GM11168 (cell line): ENCODE measurements at regions not wholly inside any gene's neighbourhood (a gene's known extent, or its start where the extent isn't known, plus 50 kb on each side); places are given as distances from the start of the nearest gene placed in this dataset.
"Not testable (repeated sequence)": the region's sequence is repeated elsewhere in the genome, so short reads cannot be mapped to it uniquely, and the experiment has no call there.

Experiments
- in situ Hi-C: fragments of 300-500 bp; cut with MboI; formaldehyde crosslinking; loops from one replicate; pipeline ENCODE4 v1.12.0; 2022; ENCODE audit warnings: low sequenced_read_pairs; ENCODE audit not compliant: unreplicated experiment

DNA sequence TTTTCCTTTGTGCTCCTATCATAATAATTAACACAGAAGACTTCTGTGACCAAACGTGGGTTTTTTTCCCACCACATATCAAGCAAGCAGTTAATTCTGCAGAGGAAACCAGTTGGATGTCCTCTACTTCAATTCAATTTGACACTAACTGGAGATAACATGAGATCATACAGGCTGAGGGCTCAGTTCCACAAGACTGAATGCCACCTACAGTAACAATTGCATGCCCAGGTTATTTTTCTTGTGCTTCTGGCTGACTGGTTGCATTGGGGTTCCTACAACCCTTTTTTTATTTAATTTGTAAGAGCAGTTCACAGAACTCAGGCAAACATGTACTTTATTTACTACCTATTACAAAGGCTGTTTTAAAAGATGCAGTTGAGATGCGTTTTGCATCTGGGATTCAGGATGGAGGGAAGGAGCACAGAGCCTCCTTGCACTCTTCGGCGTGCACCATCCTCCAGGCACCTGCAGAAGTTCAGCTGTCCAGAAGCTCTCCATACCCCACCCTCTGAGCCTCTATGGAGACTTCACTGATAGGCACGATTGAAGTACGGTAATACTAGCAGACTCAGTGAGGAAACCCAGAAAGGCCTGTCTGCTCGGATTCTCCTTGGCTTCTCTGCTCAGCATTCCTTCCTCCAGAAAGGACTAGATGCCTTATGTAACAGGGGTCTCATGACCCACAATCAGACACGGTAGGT, 425.2 kb upstream of the CDH9 start:
- in situ Hi-C loops: no loop called here

DNA sequence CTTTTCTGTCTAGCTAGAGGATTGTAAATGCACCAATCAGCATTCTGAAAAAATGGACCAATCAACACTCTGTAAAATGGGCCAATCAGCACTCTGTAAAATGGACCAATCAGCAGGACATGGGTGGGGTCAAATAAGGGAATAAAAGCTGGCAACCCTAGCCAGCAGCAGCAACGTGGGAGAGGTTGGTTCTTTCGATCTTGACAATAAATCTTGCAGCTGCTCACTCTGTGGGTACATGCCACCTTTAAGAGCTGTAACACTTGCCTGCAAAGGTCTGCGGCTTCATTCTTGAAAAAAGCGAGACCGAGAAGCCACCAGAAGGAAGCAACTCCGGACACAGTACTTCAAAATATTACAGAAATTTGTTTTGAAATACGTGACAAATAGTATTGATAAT, 424.6 kb upstream of the CDH9 start:
- in situ Hi-C loops: no loop called here

DNA sequence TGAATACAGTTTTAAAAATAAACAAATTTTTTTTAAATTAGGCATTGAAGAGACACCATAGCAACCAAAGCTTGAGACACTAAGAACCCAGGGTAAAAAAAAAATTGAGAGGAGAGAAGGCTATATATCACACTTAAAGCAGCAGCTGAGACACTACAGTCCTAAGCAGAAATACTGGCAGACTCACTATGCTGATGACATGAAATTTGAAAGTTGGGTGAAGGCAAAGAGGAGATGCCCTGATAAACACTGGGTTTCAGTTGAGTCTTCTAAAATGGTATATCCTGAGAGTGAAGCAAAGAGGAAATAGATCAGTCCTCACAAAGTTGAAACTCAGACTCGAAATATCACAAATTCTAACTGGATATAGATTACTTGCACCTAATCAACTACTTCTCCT, 419.9 kb upstream of the CDH9 start:
- in situ Hi-C loops: no loop called here

DNA sequence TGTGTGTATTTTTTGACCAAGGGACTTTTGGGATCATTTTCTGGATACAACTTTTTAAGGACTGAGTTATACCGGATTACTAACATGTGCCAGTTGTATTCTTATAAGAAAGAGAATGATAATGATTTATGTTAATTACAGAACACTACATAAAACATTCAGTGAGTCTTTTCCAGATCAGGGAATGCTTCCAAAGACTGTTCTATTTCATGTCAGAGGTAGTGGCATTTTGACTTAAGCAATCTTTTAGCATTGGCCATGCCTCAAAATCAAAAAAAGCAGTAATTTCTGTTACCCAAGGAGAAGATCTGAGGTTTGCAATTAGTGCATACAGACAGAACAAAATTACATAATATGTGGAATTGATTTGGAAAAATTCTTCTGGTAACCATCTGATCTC, 413.0 kb upstream of the CDH9 start:
- in situ Hi-C loops: no loop called here

DNA sequence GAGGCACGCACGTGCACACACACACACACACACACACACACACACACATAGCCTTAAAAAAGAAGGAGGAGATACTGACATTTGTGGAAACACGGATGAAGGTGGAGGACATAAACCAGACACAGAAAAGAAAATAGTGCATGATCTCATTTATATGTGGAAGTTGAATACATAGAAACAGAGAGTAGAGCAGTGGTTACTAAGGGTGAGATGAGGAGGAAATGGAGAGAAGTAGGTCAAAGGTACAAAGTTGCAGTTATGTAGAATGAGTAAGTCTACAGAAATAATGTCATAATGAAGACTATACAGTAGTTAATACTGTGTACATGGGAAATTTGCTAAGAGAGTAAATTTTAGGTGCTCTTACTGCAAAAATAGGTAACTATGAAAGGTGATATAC, 412.2 kb upstream of the CDH9 start:
- in situ Hi-C loops: no loop called here

DNA sequence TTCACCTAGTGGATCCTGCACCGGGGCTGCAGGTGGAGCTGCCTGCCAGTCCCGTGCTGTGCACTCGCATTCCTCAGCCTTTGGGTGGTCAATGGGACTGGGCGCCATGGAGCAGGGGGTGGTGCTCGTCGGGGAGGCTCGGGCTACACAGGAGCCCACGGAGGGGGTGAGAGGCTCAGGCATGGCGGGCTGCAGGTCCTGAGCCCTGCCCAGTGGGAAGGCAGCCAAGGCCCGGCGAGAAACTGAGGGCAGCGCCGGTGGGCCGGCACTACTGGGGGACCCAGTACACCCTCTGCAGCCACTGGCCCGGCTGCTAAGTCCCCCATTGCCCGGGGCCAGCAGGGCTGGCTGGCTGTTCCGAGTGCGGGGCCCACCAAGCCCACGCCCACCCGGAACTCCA, 401.0 kb upstream of the CDH9 start:
- in situ Hi-C loops: not testable (repeated sequence)

DNA sequence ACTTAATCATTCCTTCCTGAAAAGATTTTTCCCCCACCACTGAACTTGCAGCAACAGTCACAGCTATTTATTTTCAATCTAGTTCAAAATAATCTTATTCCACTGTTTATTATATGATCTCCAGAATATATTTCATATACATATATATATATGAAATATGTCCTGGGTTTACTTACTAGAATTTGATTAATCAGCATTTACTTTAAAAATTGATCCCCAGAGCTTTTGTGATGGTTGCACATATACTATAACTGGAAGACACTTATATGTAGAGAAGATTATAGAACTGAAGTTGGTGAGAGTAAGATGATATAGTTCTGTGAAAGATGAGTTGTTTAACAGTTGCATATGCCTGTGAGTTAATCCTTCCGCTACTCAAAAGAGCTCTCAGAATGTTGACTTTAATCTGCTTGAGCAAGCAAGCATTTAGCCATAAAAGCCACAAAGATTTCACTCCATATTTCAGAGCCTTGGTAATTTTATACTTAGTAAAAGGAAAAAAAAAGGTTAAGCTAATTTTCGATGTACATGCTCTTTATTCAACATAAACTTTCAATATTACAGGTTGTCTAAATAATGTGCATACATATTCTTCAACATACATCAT, 399.3 kb upstream of the CDH9 start:
- in situ Hi-C loops: no loop called here

DNA sequence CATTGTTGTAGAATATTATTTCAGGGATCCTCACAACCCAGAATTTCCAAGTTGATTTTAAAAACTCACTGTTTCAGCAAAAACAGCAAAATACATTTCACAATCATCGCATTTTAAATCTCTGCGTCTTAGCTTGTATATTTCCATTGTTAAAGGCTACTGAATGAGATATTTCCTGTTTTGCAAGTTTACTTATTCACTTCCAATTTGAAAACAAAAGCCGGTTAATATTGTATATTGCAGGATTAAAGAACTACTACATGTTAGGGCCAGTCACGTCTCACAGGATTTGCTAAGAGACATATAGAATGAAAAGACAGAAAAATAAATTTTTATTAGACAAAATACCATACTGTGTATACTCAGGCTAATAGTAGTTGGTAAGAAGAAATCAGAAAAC, 395.9 kb upstream of the CDH9 start:
- in situ Hi-C loops: no loop called here

DNA sequence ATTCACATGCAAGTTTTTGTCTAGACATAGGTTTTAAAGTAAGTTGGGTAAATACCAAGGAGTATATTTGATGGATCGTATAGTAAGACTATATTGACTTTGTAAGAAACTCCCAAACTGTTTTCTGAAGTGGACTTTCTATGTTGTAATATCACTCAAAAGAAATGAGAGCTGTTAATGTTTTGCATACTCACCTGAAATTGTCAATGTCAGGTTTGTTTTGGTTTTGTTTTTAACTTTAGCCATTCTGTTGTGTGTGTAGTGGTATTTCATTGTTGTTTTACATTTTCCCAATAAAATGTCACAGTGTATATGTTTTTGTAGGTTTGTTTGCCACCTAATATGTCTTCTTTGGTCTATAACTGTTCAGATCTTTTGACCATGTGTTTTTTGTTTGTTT, 375.7 kb upstream of the CDH9 start:
- in situ Hi-C loops: no loop called here

DNA sequence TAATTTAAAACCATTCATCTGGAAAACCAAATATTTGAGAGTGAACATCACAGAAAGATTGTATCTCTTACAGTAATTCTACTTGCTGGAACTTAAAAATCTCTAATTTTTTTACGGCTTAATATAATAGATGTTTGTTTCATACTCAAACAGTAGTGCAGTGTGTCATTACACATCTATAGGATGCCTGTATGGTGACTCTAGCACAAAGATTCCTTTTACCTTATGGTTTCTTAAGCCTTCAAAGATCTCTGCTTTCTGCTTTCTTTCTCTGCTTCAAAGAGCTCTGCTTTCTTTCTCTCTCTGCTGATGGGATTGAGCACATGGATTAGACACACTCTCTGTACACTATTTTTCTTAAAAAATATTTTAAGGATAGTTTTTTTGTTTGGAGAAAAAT, 374.0 kb upstream of the CDH9 start:
- in situ Hi-C loops: no loop called here

DNA sequence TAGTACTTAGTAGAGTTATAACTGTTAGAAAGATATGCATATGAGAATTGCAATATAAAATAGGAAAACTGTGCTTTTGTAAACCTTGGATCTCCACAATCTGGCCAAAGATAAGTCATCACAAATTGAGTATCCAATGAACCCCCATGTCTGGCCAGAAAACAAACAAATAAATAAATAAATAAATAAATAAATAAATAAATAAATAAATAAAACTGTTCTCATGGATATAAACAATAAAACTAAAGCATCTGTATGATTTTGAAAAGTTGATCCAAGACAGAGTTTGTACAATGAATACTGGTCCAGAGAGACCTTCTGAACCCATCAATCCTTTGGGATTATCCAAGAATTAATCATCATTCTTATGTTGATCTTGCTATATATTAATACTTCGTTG, 367.6 kb upstream of the CDH9 start:
- in situ Hi-C loops: no loop called here

DNA sequence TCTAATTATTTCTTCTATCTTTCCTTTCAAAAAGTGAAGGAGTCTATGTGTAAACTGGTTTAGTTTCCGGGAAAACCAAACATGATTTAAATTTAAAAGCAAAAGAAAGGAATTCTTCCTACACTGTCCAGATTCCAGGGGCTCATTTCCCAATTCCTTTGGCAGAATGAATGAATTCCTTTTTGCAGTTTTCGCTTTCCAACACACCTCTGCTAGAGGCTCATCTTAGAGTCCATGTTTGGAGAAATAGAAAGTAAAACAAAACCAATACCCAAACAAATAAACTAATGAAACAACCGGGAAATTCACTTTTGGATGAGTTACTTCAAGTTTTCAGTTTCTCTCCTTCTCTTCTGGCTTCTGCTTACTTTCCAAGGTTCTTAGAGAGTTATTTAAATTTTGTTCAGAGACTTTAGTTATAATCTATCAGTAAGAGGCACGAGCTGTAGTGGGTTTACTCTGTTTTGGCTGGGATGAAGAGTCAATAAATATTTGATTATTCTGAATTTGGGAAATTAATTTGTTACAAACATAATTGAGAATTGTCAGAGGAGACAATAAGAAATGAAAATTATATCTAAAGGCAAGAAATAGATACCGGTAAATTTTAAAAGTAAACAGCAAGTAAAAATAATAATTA, 365.0 kb upstream of the CDH9 start:
- in situ Hi-C loops: no loop called here

DNA sequence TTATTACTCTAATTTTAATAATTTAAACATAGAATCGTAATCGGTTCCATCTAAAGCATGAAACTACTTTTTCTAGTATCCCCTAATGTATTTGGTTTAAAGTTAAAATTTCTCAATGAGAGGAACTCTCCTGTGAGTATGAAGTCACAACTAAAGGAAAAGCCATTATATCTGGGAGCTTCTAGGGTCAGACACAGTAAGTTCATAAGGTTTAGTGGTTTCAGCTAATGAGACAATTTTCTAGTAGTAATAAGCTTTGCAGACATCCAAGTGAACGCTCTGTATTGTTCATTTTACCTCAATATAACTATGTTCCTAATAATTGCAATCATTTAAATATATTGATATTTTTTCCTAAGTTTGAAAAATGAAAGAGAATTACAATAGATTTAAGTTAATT, 364.4 kb upstream of the CDH9 start:
- in situ Hi-C loops: no loop called here

DNA sequence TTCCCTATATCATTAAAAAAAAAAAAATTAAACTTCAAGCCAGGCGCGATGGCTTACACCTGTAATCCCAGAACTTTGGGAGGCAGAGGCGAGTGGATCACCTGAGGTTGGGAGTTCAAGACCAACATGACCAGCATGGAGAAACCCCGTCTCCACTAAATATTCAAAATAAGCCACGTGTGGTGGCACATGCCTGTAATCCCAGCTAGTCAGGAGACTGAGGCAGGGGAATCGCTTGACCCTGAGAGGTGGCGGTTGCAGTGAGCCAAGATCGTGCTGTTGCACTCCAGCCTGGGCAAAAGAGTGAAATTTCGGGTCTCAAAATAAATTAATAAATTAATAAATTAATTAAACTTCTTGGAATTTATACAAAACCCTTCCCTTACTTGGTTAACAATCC, 358.6 kb upstream of the CDH9 start:
- in situ Hi-C loops: no loop called here

DNA sequence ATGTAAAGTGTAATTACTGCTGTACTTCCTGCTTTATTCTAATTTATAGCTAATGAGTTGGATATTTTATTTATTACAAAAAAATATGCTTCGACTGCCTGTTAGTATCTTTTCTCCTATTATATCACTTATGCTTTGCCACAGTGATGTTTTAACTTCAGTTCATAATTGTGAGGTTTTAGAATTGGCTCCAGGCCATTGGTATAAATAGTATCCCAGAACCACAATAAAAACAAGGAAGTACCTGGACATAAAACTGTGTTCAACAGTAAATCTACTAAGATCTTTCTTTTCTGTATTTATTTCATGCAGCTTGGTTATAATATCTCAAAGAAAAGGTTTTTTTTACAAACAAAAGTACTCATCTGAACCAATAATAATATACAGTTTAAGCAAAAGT, 354.3 kb upstream of the CDH9 start:
- in situ Hi-C loops: no loop called here

DNA sequence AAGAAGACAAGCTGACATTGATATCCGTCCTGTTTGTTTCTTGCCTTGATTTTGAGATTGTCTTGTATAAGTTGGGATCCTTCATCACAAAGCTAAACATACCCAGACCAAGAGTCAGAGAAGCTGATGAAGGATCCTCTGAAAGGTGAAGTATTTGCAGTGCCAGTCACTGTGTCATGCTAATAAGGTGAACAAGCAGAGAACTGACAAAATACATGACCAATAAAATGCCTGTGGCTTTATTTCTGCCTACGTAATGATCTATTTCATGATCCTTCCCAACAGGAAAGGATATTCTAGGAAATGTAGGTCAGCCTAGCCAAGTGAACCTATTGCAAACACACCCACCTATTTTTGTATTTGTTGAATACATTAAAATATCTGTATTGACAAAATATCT, 351.3 kb upstream of the CDH9 start:
- in situ Hi-C loops: no loop called here

DNA sequence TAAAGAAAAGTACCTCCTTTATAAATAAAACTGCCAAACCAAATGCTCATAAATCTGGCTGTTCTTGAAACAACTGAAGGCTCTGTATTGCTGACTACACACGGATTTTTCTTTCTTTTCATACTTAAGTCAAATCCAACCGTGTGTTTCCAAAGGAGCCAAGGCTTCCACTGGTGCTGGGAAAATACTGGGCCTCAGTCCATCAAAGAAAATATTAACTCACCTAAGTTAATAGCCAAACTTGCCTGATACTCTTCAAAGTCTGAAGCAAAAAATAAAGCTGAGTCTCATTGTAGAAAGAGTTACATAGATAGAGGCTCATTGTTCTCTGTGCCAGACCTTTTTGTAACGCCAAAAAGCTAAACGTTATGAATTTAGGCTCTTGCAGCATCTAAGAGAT, 350.4 kb upstream of the CDH9 start:
- in situ Hi-C loops: no loop called here

DNA sequence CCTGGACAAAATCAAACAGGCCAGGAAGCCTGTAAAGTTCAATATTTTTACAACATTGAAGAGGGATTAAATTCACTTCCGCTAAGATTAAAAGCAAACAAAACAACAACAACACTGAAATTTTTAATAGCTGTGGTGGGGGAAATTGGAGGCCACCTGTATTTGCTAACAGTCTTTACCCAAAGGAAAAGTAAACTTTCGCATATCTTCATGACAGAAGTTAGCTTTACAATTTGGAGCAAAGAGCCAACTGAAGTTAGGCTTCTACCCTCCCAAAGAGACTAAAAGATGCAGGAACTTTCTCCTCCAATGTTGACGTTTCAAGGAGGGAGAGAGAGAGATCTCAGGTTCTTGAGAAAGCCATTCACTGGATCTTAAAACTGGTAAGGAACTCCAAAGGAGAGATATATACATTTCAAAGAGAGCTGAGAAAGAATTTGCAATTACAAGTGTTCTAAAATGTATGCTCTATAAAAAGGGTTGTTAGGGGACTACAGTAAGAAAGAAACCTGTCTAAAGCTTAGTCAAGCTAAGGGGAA, 349.2 kb upstream of the CDH9 start:
- in situ Hi-C loops: no loop called here

DNA sequence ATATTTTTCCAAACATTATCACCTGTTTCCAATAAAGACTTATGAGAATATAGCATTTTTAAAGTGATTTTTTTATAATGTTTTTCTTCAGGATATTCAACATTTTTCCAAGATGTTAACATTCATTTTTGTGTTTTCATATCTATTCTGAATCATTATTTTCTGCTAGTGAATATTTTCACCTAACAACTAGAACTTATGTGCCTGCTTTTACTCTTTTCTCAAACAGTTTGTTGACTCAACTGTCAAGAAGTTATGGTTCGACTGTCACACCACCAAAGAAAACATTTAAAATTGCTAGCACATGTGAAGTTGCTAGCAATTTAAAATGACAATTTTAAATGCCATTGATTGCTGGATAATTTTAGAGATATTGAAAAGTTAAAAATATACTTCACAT, 343.3 kb upstream of the CDH9 start:
- in situ Hi-C loops: no loop called here

DNA sequence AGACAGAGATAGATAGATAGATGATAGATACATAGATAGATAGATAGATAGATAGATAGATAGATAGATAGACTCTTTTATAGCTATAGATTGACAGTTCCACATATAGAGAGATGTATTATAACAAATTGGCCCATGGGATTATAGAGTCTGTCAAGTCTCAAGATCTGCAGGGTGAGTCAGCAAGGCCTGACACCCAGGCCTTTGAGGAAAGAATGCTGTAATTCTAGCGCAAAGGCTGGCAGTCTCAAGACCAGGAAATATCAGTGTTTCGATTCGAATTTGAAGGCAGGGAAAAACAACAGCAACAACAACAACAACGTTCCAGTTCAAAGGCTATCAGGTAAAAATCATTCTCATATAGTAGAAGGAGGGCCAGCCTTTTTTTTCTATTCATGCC, 339.2 kb upstream of the CDH9 start:
- in situ Hi-C loops: no loop called here

DNA sequence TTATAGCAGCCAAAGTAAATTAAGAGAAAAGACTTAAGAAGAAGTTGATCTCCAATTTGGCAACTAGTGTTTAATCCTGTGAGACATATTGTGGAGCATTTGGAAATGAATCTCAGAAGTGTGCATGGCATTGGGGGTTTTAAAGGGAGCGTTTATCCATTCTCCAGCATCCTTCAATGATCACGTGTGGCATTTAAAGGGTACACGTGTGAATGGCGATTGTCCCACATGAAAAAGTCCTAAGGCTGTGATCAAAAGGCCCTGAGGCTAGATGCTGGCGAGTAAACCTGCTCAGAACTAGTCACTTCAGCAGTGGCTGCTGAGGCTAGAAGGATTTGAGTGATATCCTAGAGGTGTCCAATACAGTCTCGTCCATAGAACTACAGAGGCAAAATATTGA, 315.6 kb upstream of the CDH9 start:
- in situ Hi-C loops: no loop called here

DNA sequence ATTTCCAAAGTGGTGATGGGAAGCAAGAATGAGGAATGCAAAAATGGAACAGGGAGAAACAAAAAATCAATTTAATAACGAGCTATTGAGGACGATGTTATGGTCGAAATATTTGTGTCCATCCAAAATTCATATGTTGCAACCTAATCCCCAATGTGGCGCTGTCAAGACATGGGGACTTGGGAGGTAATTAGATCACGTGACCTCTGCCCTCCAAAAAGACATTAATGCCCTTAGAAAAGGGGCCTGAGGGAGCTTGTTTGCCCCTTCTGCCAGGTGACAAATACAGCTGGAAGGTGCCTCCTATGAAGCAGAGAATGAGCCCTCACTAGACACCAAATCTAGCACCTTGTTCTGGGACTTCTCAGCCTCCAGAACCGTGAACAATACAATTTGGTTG, 315.2 kb upstream of the CDH9 start:
- in situ Hi-C loops: no loop called here
